ENCODE measurements at regions not wholly inside any gene's neighbourhood (a gene's known extent, or its start where the extent isn't known, plus 50 kb on each side); places are given as distances from the start of the nearest gene placed in this dataset.

DNA sequence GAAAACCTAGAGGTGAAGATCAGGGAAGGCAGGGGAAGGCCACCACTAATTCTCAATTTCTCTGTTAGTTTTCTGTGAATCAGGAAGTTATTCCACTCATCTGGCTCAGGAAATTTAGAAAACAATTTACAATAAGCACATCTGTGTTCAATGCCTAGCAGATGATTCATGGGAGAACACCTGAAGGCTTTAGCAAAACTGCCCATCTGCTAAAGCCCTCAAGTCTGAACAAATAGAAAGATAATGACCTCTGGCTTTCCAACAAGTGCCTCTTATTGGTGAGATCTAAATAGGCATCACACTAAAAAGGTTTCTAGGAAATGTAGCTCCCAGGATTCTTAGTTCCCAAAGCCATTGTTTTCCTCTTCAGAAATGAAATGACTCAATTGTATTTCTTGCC, 122.1 kb upstream of the GNPDA2 start:
- no peak overlapping the region for H3K9ac ChIP-seq (ENCODE audit: low read length)
- no peaks in the 10 kb centered on the region for H3K4me1 ChIP-seq (ENCODE audit: control insufficient read depth, insufficient read depth, low read length)
- no peaks in the 10 kb centered on the region for H3K36me3 ChIP-seq (ENCODE audit: control insufficient read depth, insufficient read depth, low read length)
- no peaks in the 10 kb centered on the region for H3K27me3 ChIP-seq (ENCODE audit: control insufficient read depth, insufficient read depth, low read length)
- H3K4me3 ChIP-seq (ENCODE audit: low read length) = no peak overlapping the region
- no peak overlapping the region for H3K27ac ChIP-seq (ENCODE audit: low read depth, low read length)

- H3K9ac ChIP-seq (ENCODE audit: low read length) = no peak overlapping the region
- H3K27me3 ChIP-seq (ENCODE audit: control insufficient read depth, insufficient read depth, low read length) = no peaks in the 10 kb centered on the region
- no peaks in the 10 kb centered on the region for H3K36me3 ChIP-seq (ENCODE audit: control insufficient read depth, insufficient read depth, low read length)
- no peaks in the 10 kb centered on the region for H3K4me1 ChIP-seq (ENCODE audit: control insufficient read depth, insufficient read depth, low read length)
- H3K4me3 ChIP-seq (ENCODE audit: low read length) = no peak overlapping the region
- H3K27ac ChIP-seq (ENCODE audit: low read depth, low read length) = no peak overlapping the region
Observed at GRCh38 chr4:44845993-44846392, 119.6 kb upstream of the GNPDA2 start.

DNA sequence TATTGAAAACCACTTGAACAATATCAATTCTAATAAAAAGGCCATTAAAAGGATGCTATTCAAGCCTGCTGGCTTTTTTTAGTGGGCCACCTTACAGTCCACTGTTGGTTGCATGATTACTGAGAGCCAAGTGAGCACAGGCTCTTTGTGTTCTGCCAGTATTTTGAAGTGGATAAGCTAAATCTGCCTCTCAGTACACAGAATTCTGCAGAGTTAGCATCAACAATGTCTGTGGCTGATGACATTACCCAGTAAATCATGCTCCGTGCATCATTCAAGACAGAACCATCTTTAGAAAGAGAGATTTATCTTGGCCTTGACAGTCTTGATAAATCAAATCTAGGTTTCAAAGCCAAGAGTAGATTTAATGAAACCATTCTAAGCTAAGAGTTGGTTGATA, 119.0 kb upstream of the GNPDA2 start:
- Histone ChIP-seq H3K27ac (ENCODE audit: low read depth, low read length) (no peak overlapping the region), H3K4me3 (ENCODE audit: low read length) (no peak overlapping the region), H3K27me3 (ENCODE audit: control insufficient read depth, insufficient read depth, low read length) (no peaks in the 10 kb centered on the region), H3K36me3 (ENCODE audit: control insufficient read depth, insufficient read depth, low read length) (no peaks in the 10 kb centered on the region), H3K4me1 (ENCODE audit: control insufficient read depth, insufficient read depth, low read length) (no peaks in the 10 kb centered on the region), H3K9ac (ENCODE audit: low read length) (no peak overlapping the region)

GRCh38 chr4:44842531-44842930, 116.2 kb upstream of the GNPDA2 start:
- H3K4me3 ChIP-seq (ENCODE audit: low read length) = no peak overlapping the region
- no peaks in the 10 kb centered on the region for H3K4me1 ChIP-seq (ENCODE audit: control insufficient read depth, insufficient read depth, low read length)
- H3K36me3 ChIP-seq (ENCODE audit: control insufficient read depth, insufficient read depth, low read length) = no peaks in the 10 kb centered on the region
- H3K27ac ChIP-seq (ENCODE audit: low read depth, low read length) = no peak overlapping the region
- no peak overlapping the region for H3K9ac ChIP-seq (ENCODE audit: low read length)
- H3K27me3 ChIP-seq (ENCODE audit: control insufficient read depth, insufficient read depth, low read length) = no peaks in the 10 kb centered on the region

DNA sequence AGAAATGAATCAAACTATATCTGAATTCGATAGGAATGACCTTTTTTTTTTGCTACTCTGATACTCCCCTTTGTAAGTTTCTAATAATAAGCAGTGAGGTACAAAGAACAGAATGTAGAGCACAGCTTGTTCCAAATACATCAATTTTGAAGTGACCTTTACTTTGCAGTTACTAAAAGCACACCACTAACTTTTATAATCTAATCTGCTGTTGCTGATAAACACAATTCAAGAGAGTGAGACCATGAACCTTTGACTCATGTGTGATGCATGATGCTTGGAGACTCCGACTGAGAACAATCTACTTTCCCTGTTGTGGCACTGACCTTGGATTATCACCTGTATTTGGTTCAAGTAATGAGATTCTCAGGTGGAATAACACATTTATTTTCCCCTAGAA, 91.6 kb upstream of the GNPDA2 start:
- H3K4me1 ChIP-seq (ENCODE audit: control insufficient read depth, insufficient read depth, low read length) = no peaks in the 10 kb centered on the region
- no peak overlapping the region for H3K9ac ChIP-seq (ENCODE audit: low read length)
- no peak overlapping the region for H3K27ac ChIP-seq (ENCODE audit: low read depth, low read length)
- no peaks in the 10 kb centered on the region for H3K36me3 ChIP-seq (ENCODE audit: control insufficient read depth, insufficient read depth, low read length)
- H3K27me3 ChIP-seq (ENCODE audit: control insufficient read depth, insufficient read depth, low read length) = no peaks in the 10 kb centered on the region
- no peak overlapping the region for H3K4me3 ChIP-seq (ENCODE audit: low read length)

- Histone ChIP-seq H3K27me3 (ENCODE audit: control insufficient read depth, insufficient read depth, low read length) (no peaks in the 10 kb centered on the region), H3K9ac (ENCODE audit: low read length) (no peak overlapping the region), H3K4me3 (ENCODE audit: low read length) (no peak overlapping the region), H3K27ac (ENCODE audit: low read depth, low read length) (no peak overlapping the region), H3K36me3 (ENCODE audit: control insufficient read depth, insufficient read depth, low read length) (no peaks in the 10 kb centered on the region), H3K4me1 (ENCODE audit: control insufficient read depth, insufficient read depth, low read length) (no peaks in the 10 kb centered on the region)
Observed at GRCh38 chr4:44806071-44806470, 79.7 kb upstream of the GNPDA2 start.

- H3K9ac ChIP-seq (ENCODE audit: low read length) = no peak overlapping the region
- H3K27ac ChIP-seq (ENCODE audit: low read depth, low read length) = no peak overlapping the region
- H3K4me3 ChIP-seq (ENCODE audit: low read length) = no peak overlapping the region
- H3K27me3 ChIP-seq (ENCODE audit: control insufficient read depth, insufficient read depth, low read length) = no peaks in the 10 kb centered on the region
- H3K36me3 ChIP-seq (ENCODE audit: control insufficient read depth, insufficient read depth, low read length) = no peaks in the 10 kb centered on the region
- H3K4me1 ChIP-seq (ENCODE audit: control insufficient read depth, insufficient read depth, low read length) = no peaks in the 10 kb centered on the region
Observed at GRCh38 chr4:44804301-44804700, 77.9 kb upstream of the GNPDA2 start.

GRCh38 chr4:44801384-44801783, 75.0 kb upstream of the GNPDA2 start:
- H3K4me1 ChIP-seq (ENCODE audit: control insufficient read depth, insufficient read depth, low read length) = no peaks in the 10 kb centered on the region
- H3K27me3 ChIP-seq (ENCODE audit: control insufficient read depth, insufficient read depth, low read length) = no peaks in the 10 kb centered on the region
- no peaks in the 10 kb centered on the region for H3K36me3 ChIP-seq (ENCODE audit: control insufficient read depth, insufficient read depth, low read length)
- H3K9ac ChIP-seq (ENCODE audit: low read length) = no peak overlapping the region
- no peak overlapping the region for H3K4me3 ChIP-seq (ENCODE audit: low read length)
- no peak overlapping the region for H3K27ac ChIP-seq (ENCODE audit: low read depth, low read length)

GRCh38 chr4:44791831-44792230, 65.5 kb upstream of the GNPDA2 start:
- no peaks in the 10 kb centered on the region for H3K4me1 ChIP-seq (ENCODE audit: control insufficient read depth, insufficient read depth, low read length)
- no peak overlapping the region for H3K27ac ChIP-seq (ENCODE audit: low read depth, low read length)
- H3K9ac ChIP-seq (ENCODE audit: low read length) = no peak overlapping the region
- H3K36me3 ChIP-seq (ENCODE audit: control insufficient read depth, insufficient read depth, low read length) = no peaks in the 10 kb centered on the region
- no peak overlapping the region for H3K4me3 ChIP-seq (ENCODE audit: low read length)
- H3K27me3 ChIP-seq (ENCODE audit: control insufficient read depth, insufficient read depth, low read length) = no peaks in the 10 kb centered on the region

DNA sequence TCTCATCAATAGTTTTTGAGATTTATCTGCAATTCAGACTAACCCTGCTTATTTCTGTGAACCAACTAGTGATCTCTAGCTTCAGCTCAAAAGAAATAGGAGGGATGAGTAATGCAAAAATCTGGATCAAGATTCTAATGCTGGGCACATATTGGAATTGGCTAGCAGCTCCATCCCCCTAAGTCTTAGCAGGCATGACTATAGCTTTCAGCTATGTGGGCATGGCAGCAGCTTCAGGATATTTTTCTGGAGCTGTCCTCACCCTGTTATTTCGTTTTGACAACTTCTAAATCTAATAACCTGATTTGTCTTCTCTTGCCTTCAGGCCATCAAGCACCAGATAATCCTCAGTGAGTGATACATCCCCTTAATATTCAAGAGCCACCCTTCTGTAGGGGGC, 50.8 kb upstream of the GNPDA2 start:
- no peak overlapping the region for H3K27ac ChIP-seq (ENCODE audit: low read depth, low read length)
- H3K27me3 ChIP-seq (ENCODE audit: control insufficient read depth, insufficient read depth, low read length) = no peaks in the 10 kb centered on the region
- H3K36me3 ChIP-seq (ENCODE audit: control insufficient read depth, insufficient read depth, low read length) = no peaks in the 10 kb centered on the region
- no peaks in the 10 kb centered on the region for H3K4me1 ChIP-seq (ENCODE audit: control insufficient read depth, insufficient read depth, low read length)
- H3K9ac ChIP-seq (ENCODE audit: low read length) = no peak overlapping the region
- no peak overlapping the region for H3K4me3 ChIP-seq (ENCODE audit: low read length)
